NCI-H460 (cell line): ENCODE measurements at regions not wholly inside any gene's neighbourhood (a gene's known extent, or its start where the extent isn't known, plus 50 kb on each side); places are given as distances from the start of the nearest gene placed in this dataset.
"Not testable (repeated sequence)": the region's sequence is repeated elsewhere in the genome, so short reads cannot be mapped to it uniquely, and the experiment has no call there.

Experiments
- DNase-seq: peaks from one replicate; pipeline ENCODE4 v3.0.0-alpha.2; 2016; ENCODE audit warnings: low read depth; ENCODE audit errors: extremely low read depth

- DNase-seq = no peak
Measured at GRCh38 chrX:150203248-150203645, 159.9 kb upstream of the MAMLD1 start.

GRCh38 chrX:150205011-150205410 is 158.1 kb upstream of the MAMLD1 start:
- DNase-seq = no peak

GRCh38 chrX:150207733-150208132 is 155.4 kb upstream of the MAMLD1 start:
- DNase-seq = no peak

GRCh38 chrX:150211988-150212387 is 151.1 kb upstream of the MAMLD1 start:
- no peak for DNase-seq

- DNase-seq = no peak
Measured at GRCh38 chrX:150212672-150213480, 150.2 kb upstream of the MAMLD1 start.

- no peak for DNase-seq
Measured at GRCh38 chrX:150213481-150214030, 149.6 kb upstream of the MAMLD1 start.

GRCh38 chrX:150216000-150216399 is 147.1 kb upstream of the MAMLD1 start:
- DNase-seq = not testable (repeated sequence)

- DNase-seq = no peak
Measured at GRCh38 chrX:150216716-150217115, 146.4 kb upstream of the MAMLD1 start.

- DNase-seq = no peak
Measured at GRCh38 chrX:150217609-150218008, 145.5 kb upstream of the MAMLD1 start.

GRCh38 chrX:150219374-150220185 is 143.5 kb upstream of the MAMLD1 start:
- DNase-seq = no peak

GRCh38 chrX:150223176-150224015 is 139.7 kb upstream of the MAMLD1 start:
- no peak for DNase-seq

GRCh38 chrX:150224676-150225075 is 138.4 kb upstream of the MAMLD1 start:
- no peak for DNase-seq

GRCh38 chrX:150225266-150225665 is 137.9 kb upstream of the MAMLD1 start:
- DNase-seq = no peak

GRCh38 chrX:150225756-150226155 is 137.4 kb upstream of the MAMLD1 start:
- DNase-seq = no peak

GRCh38 chrX:150226223-150226965 is 136.7 kb upstream of the MAMLD1 start:
- no peak for DNase-seq

GRCh38 chrX:150227321-150227860 is 135.7 kb upstream of the MAMLD1 start:
- no peak for DNase-seq

GRCh38 chrX:150227873-150228410 is 135.2 kb upstream of the MAMLD1 start:
- DNase-seq = no peak

GRCh38 chrX:150228431-150228830 is 134.7 kb upstream of the MAMLD1 start:
- DNase-seq = no peak

GRCh38 chrX:150229030-150229429 is 134.1 kb upstream of the MAMLD1 start:
- DNase-seq = no peak
